ENCODE measurements at regions not wholly inside any gene's neighbourhood (a gene's known extent, or its start where the extent isn't known, plus 50 kb on each side); places are given as distances from the start of the nearest gene placed in this dataset.

DNA sequence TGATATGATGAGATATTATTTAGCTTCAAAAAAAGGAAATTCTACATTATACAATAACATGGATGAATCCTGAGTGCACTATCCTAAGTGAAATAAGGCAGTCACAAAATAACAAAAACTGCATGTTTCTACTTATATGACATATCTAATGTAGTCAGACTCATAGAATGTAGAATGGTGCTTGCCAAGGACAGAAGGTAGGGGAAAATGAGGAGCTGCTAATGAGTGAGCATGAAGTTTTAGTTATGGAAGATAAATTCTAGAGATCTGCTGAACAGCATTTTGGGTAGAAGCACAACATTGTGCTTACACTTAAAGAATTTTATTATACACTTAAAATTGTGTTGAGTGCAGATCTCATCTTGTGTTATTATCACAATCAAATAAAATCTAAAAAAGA is 812.4 kb downstream of the KCTD16 start:
- Histone ChIP-seq H3K27me3 (ENCODE audit: control insufficient read depth, insufficient read depth, low read length) (no peaks in the 10 kb centered on the region), H3K4me1 (no peaks in the 10 kb centered on the region), H3K4me3 (ENCODE audit: low read depth, low read length) (no peak overlapping the region), H3K9me3 (ENCODE audit: control insufficient read depth, low read length) (no peaks in the 10 kb centered on the region), H3K4me2 (ENCODE audit: low read length) (no peak overlapping the region), H3K36me3 (ENCODE audit: control insufficient read depth, insufficient read depth, low read length) (no peaks in the 10 kb centered on the region), H3K79me2 (no peaks in the 10 kb centered on the region), H3K9ac (no peak overlapping the region), H3K27ac (no peak overlapping the region), H2AFZ (no peak overlapping the region)
- TF ChIP-seq, protein P1, sequence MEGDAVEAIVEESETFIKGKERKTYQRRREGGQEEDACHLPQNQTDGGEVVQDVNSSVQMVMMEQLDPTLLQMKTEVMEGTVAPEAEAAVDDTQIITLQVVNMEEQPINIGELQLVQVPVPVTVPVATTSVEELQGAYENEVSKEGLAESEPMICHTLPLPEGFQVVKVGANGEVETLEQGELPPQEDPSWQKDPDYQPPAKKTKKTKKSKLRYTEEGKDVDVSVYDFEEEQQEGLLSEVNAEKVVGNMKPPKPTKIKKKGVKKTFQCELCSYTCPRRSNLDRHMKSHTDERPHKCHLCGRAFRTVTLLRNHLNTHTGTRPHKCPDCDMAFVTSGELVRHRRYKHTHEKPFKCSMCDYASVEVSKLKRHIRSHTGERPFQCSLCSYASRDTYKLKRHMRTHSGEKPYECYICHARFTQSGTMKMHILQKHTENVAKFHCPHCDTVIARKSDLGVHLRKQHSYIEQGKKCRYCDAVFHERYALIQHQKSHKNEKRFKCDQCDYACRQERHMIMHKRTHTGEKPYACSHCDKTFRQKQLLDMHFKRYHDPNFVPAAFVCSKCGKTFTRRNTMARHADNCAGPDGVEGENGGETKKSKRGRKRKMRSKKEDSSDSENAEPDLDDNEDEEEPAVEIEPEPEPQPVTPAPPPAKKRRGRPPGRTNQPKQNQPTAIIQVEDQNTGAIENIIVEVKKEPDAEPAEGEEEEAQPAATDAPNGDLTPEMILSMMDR (IDR thresholded peaks at IDR 0.05) = no peak

DNA sequence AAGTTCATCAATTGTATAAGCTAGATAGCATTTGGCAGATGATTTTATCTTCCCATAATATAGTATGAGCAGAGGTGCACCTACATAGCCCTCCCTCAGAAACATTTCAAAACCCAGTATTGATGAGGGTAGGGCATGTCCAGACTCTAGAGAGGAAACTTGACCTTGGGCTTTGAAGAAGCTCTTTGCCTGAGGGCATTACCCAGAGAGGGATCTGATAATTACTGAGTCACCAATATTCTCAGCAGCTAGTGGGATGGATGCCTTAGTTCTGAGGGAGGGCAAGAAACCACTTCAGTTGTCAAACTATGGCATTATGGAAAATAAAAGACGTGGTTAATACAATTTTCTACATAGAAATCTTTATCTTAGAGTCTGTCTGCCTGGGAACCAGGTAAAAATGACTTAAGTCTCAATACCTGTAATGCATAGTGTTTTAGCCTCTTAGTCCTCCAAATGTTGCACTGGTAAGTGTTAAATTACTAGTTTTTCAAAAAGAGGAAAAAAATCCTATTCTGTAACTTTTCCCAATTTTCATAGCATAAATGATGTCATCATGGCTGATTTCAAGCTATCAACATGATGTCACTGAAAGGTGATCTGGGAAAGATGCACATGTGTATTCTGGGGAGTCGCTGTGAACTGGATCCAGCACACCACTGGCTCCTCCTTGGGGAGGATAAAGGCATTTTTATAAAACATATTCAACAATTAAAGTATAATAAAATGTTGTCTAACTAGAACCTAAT is 809.0 kb downstream of the KCTD16 start:
- H3K9me3 ChIP-seq (ENCODE audit: control insufficient read depth, low read length) = no peaks in the 10 kb centered on the region
- no peaks in the 10 kb centered on the region for H3K79me2 ChIP-seq
- no peaks in the 10 kb centered on the region for H3K4me1 ChIP-seq
- no peak overlapping the region for H3K4me3 ChIP-seq (ENCODE audit: low read depth, low read length)
- no peak overlapping the region for H3K9ac ChIP-seq
- no peak overlapping the region for H3K4me2 ChIP-seq (ENCODE audit: low read length)
- H3K36me3 ChIP-seq (ENCODE audit: control insufficient read depth, insufficient read depth, low read length) = no peaks in the 10 kb centered on the region
- TF ChIP-seq, protein P1 (IDR thresholded peaks at IDR 0.05) = no peak
- H2AFZ ChIP-seq = no peak overlapping the region
- no peaks in the 10 kb centered on the region for H3K27me3 ChIP-seq (ENCODE audit: control insufficient read depth, insufficient read depth, low read length)
- H3K27ac ChIP-seq = no peak overlapping the region

DNA sequence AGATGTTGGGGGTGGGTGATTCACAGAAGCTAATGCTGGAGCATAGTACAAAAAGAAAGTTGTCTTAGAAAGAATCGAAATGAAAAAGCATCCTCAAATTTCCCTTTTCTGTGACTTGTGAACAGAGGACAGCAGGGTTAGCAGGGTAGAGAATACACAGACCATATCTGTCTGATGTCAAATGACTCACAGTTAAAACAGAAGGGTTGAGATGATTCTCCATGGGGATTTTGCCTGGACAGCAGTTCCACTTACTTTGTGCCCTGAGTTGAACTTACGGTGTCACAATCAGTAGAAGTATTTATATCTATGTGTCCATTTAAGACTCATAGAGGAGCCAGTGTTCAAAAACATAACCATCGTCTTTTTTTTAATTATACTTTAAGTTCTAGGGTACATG is 801.6 kb downstream of the KCTD16 start:
- Histone ChIP-seq H3K4me2 (ENCODE audit: low read length) (no peak overlapping the region), H3K4me1 (no peaks in the 10 kb centered on the region), H2AFZ (no peak overlapping the region), H3K27ac (no peak overlapping the region), H3K4me3 (ENCODE audit: low read depth, low read length) (no peak overlapping the region), H3K79me2 (no peaks in the 10 kb centered on the region), H3K9ac (no peak overlapping the region), H3K9me3 (ENCODE audit: control insufficient read depth, low read length) (no peaks in the 10 kb centered on the region), H3K27me3 (ENCODE audit: control insufficient read depth, insufficient read depth, low read length) (no peaks in the 10 kb centered on the region), H3K36me3 (ENCODE audit: control insufficient read depth, insufficient read depth, low read length) (no peaks in the 10 kb centered on the region)
- TF ChIP-seq, protein P1 (IDR thresholded peaks at IDR 0.05) = no peak

DNA sequence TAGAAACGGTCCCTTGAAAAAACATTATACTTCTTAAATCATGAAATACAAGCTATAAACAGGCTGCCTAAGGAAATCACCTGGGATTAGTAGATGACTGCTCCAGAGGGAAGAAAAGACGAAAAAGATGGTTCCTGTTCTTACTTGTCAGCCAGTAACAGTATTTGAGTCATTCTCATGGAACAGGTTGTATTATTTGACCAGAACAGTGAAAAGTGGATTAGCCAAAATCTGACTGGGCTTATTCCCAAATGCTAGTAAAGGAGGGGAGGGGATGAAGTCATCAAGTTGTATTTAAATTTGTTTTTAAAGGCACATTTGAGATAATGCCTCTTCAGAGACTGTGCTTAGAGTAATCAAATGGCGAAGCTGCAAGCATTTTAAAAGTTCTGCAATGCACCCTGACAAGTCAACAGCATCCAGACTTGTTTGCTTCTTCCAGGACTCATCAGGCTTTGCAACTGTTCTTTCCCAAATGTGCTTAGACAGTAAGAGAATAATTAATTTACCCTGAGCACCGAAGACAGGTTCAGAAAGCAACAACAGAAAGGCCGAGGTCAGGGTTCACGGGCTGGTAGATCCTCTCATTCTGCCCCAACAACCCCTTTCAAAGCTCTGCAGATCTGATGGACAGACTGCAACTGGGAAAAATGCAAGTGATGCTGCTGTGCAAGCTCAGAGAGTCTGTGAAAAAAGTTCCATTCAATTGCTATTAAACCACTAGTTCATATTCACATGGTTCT is 800.6 kb downstream of the KCTD16 start:
- no peak overlapping the region for H3K4me2 ChIP-seq (ENCODE audit: low read length)
- H3K36me3 ChIP-seq (ENCODE audit: control insufficient read depth, insufficient read depth, low read length) = no peaks in the 10 kb centered on the region
- H3K27me3 ChIP-seq (ENCODE audit: control insufficient read depth, insufficient read depth, low read length) = no peaks in the 10 kb centered on the region
- no peaks in the 10 kb centered on the region for H3K9me3 ChIP-seq (ENCODE audit: control insufficient read depth, low read length)
- no peaks in the 10 kb centered on the region for H3K4me1 ChIP-seq
- H2AFZ ChIP-seq = no peak overlapping the region
- H3K9ac ChIP-seq = no peak overlapping the region
- no peak overlapping the region for H3K27ac ChIP-seq
- H3K79me2 ChIP-seq = no peaks in the 10 kb centered on the region
- no peak overlapping the region for H3K4me3 ChIP-seq (ENCODE audit: low read depth, low read length)
- TF ChIP-seq, protein P1 (IDR thresholded peaks at IDR 0.05) = no peak

Measured in parathyroid adenoma (tissue), 2 donors.